ENCODE measurements at regions not wholly inside any gene's neighbourhood (a gene's known extent, or its start where the extent isn't known, plus 50 kb on each side); places are given as distances from the start of the nearest gene placed in this dataset.

- no peak for DNase-seq
Observed at GRCh38 chr6:165944002-165944466, 223.6 kb downstream of the TBXT start.

- DNase-seq = no peak
Observed at GRCh38 chr6:165941786-165942185, 225.9 kb downstream of the TBXT start.

GRCh38 chr6:165941249-165941775, 226.3 kb downstream of the TBXT start:
- DNase-seq = no peak

GRCh38 chr6:165940366-165940765, 227.3 kb downstream of the TBXT start:
- DNase-seq = no peak

- no peak for DNase-seq
Observed at GRCh38 chr6:165939601-165940290, 227.9 kb downstream of the TBXT start.

- no peak for DNase-seq
Observed at GRCh38 chr6:165939047-165939446, 228.6 kb downstream of the TBXT start.

- no peak for DNase-seq
Observed at GRCh38 chr6:165937564-165938358, 229.9 kb downstream of the TBXT start.

- no peak for DNase-seq
Observed at GRCh38 chr6:165936660-165937059, 231.0 kb downstream of the TBXT start.

- DNase-seq = no peak
Observed at GRCh38 chr6:165936096-165936495, 231.6 kb downstream of the TBXT start.

GRCh38 chr6:165931675-165932074, 236.0 kb downstream of the TBXT start:
- DNase-seq = no peak

- no peak for DNase-seq
Observed at GRCh38 chr6:165930668-165931214, 236.9 kb downstream of the TBXT start.

GRCh38 chr6:165929607-165930006, 238.0 kb downstream of the TBXT start:
- DNase-seq = no peak

GRCh38 chr6:165926378-165926777, 241.3 kb downstream of the TBXT start:
- no peak for DNase-seq

GRCh38 chr6:165925474-165926156, 242.0 kb downstream of the TBXT start:
- no peak for DNase-seq

GRCh38 chr6:165922309-165922794, 245.3 kb downstream of the TBXT start:
- no peak for DNase-seq

GRCh38 chr6:165920896-165921671, 246.6 kb downstream of the TBXT start:
- DNase-seq = no peak

- DNase-seq = no peak
Observed at GRCh38 chr6:165917576-165917975, 250.1 kb downstream of the TBXT start.

- DNase-seq = no peak
Observed at GRCh38 chr6:165915022-165915770, 252.2 kb upstream of the PDE10A start.

GRCh38 chr6:165913676-165914570, 250.9 kb upstream of the PDE10A start:
- no peak for DNase-seq
